CD4-positive, alpha-beta T cell treated with Interleukin-6 at 100 ng/mL for 8 hours (primary cell): ENCODE measurements at regions not wholly inside any gene's neighbourhood (a gene's known extent, or its start where the extent isn't known, plus 50 kb on each side); places are given as distances from the start of the nearest gene placed in this dataset.

ENCODE experiments used
- DNase-seq: peaks from one replicate; pipeline ENCODE4 v3.0.0-alpha.2; 2020; ENCODE audit warnings: mixed read lengths, low spot score

DNA sequence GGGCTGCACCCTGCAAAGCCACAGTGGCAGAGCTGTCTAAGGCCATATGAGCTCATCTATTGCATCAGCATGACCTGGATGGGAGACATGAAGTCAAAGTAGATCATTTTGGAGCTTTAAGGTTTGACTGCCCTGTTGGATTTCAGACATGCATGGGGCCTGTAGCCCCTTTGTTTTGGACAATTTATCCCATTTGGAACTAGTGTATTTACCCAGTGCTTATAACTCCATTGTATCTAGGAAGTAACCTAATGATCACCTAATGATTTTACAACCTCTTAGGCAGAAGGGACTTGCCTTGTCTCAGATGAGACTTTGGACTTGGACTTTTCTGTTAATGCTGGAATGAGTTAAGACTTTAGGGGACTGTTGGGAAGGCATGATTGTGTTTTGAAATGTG, 575.4 kb downstream of the EPM2A start:
- DNase-seq, result no peak

DNA sequence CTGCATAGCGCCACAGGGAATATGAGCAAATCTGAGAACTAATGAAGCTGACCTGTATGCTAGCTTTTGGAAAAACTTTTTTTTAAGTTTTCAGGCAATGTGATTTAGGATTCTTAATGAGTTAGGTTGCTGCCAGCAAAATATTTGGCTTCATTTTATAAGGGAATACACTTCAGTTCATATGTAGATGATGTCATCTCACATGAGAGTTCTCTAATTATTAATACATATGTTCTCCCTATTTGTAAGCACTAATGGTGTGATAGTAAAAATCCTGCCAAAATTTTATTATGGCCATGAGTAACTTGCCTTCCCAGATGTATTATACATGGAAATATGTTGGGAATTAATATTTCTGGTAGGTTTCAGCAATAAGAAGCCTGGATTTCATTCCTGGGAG, 573.8 kb downstream of the EPM2A start:
- no peak for DNase-seq

DNA sequence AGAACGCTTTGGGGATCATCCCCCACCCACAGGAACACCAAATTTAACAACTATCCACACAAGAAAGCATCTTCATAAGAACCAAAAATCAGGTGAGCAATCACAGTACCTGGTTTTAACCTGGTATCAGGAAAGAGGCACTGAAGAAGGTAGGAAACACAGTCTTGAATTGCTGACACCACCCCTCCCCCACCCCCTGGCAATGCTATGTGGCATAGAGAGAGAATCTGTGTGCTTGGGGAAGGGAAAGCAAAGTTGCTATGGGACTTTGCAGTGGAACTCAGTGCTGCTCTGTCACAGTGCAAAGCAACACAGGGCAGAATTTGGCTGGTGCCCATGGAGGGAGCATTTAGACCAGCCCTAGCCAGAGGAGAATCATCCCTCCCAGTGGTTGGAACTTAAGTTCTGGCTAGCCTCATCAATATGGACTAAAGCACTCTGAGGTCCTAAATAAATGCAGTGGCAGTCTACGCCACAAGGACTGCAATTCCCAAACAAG, 565.5 kb downstream of the EPM2A start:
- no peak for DNase-seq

DNA sequence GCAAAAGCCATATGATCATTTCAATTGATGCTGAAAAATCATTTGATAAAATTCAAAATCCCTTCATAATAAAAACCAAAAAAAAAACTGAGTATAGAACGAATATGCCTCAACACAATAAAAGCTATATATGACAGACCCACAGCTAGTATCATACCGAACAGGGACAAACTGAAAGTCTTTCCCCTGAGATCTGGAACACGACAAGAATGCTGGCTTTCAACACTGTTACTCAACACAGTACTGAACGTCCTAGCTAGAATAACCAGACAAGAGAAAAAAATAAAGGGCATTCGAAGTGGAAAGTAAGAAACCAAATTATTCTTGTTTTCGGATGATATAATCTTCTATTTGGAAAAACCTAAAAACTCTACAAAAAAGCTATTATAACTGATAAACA, 559.9 kb downstream of the EPM2A start:
- DNase-seq, result no peak

DNA sequence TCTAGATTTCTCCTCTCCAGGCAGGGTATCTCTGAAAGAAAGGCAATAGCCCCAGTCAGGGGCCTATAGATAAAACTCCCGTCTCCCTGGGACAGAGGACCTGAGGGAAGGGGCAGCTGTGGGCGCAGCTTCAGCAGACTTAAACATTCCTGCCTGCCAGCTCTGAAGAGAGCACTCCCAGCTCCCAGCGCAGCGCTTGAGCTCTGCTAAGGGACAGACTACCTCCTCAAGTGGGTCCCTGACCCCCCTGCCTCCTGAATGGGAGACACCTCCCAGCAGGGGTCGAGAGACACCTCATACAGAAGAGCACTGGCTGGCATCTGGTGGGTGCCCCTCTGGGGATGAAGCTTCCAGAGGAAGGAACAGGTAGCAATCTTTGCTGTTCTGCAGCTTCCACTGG, 556.9 kb downstream of the EPM2A start:
- no peak for DNase-seq

DNA sequence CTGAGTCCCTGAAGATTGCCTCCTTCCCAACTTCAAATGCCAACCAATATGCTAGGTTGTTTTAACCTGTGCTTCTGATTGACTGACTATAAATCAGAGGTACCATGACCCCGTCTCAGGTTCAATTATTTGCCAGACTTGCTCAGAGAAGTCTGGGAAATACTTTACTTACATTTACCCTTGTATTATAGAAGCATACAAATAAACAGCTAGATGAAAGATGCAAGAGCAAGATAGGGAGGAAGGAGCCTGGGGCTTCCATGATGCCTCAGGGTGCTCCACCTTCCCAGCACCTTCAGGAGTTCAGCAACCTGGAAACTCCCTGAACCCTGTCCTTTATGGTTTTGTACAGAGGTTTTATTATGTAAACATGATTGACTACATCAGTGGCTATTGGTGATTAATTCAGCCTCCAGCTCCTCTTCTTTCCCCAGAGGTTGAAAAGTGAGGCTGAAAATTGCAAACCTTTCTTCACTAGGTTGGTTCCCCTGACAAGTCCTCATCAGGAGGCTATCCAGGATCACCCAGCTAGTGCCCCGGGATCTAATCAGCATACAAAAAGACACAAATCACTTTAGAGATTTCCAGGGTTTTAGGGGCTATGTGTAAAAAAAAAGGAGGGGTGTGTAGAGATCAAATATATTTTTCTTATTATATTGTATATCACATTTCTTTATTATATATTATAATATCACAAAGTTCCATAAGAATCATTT, 547.7 kb downstream of the EPM2A start:
- DNase-seq, result no peak

DNA sequence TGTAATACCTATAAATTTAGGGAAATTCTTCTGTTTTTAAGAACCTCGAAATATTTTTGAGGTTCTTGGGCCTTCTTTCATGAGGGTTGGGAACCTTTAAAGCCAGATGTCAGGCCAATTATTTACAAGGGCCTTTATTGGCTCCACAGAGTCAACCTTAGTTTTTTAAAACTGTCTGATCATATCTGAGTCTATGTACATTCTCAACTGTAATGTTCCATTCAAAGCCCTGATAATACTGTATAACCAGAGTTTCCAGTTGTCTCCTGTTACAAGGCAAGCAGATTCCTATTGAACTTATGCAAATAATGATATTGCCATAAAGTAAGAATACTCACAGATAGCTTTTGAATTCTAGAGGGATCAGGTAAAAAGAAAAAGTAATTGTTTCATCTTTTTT, 545.5 kb downstream of the EPM2A start:
- DNase-seq, result no peak

DNA sequence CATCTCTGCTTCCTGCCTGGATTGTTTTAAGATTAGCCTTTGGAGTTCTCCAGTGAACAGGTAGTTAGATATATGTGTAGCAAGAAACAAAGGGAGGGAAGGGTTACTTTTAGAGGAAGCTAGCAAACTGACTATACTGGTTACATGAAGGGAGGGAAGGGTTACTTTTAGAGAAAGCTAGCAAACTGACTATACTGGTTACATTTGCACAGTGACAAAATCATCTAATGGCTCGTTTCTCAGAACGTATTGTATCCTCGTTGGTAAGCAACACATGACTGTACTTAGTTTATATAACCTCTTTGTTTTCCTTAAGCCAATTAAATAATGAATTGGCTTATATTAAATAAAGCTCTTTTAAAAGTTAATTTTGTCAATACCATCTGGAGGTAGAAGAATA, 540.9 kb downstream of the EPM2A start:
- DNase-seq, result no peak

DNA sequence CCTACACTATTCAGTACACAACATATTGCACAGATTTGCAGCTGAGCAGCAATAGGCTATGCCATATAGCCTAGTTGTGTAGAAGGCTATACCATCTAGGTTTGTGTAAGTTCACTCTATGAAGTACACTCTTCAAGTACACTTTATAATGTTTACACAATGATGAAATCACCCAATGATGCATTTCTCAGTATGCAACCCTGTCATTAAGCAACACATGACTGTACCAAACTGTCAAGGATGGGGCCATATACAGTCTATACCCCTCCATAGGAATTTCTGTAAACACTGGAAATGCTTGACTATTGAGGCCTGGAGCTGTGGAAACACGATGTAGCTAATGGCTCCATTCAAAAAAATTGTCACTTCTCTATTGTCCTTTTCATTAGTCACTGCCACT, 535.4 kb downstream of the EPM2A start:
- no peak for DNase-seq

DNA sequence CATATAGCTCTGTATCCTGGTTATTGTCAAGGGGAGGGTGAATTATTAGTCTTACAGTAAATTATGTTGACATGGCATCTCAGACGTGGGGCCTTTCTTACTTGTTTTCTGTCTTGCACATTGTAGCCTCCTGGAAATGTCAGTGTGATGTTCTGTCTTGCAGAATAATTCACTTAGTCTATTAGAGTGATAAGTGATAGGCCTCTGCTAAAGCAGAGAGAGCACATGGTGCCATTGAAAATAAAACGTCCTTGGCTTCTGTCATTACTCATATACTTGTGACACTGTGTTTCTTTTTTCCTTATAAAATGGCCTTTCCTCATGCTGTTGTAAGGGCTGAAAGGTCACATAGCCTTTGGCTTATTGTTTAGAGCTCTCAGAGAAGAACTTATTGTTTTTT, 531.0 kb downstream of the EPM2A start:
- no peak for DNase-seq

DNA sequence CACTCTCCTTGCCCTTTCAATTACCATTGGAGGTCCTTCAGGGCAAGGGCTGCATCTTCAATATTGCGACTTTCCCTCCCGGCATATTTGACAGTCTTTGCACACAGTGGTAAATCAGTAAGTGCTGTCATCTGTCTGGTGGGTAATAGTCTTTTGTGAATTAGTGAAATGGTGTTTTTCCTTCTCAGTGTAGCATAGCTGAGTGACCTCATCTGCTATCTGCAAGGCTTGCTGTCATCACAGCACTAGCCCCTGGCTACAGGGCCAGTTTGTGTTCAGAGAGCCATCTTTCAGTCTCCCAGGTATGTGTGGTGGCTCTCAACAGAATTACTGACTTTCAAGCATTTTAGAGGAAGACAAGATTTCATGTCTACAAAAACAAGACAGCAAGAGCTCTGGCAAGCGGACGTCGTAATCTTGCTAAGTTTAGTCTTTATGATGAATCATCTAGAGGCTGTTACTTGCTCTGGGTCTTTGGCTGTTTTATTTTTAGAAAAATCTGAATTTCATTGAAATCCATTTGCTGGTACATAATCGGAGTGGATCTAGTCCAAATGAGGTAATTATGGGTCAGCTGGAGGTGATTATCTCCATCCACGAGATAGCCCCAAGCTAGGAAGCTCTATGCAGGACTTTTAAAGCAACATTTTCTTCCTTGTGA, 528.9 kb downstream of the EPM2A start:
- no peak for DNase-seq

DNA sequence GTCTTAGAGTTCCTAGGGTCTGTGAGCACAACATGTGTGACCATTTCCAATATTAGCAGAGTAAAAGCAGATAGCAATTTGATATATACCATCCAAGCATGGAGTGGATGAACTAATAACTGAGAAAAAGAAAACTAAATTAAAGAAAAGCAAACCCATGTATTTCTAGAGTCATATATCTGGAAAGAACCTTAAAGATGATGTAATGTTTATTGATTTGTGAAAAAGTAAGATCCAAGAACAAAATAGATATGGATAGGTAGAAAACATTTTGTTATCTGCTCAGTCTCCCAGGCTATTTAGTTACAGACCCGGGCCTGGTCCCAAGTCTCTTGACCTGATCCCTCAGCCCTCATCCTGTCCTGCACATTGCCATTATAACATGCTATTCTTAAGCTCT, 526.8 kb downstream of the EPM2A start:
- DNase-seq, result no peak

DNA sequence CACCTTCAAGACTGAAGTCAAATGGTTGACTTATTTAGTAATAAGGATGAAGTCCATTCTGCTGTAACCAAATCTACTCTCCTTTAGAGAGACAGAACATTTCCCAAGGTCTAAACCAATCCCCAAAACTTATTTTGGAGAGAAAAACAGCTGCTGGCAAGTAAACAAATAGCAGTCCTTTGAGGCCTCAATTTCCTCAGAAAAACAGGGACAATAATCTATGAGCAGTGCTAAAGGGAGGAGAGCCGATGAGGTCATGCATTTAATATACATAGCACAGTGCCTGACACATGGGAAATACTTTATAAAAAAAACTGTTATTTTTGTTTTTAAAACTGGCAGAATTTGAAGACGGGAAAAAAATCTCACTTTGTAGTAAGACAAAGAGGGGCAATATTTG, 526.0 kb downstream of the EPM2A start:
- no peak for DNase-seq

DNA sequence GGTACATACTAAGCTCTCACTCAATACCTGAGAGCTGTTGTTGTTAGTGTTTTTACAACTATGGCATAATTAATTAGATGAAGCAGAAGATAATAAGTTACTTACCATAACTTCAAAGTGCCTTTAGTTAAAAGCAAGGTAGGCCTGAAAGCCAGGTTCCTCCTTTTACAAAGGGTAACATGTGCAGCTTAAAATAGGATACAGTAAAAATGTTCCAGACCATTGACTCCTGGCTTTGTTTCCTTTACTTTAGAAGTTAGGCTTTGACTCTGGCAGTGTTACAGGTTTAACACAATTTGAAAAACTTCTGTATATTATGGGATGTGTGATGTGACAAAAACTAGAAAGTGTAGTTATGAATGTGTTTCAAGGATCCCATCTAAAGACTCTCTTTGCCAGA, 522.5 kb downstream of the EPM2A start:
- no peak for DNase-seq

DNA sequence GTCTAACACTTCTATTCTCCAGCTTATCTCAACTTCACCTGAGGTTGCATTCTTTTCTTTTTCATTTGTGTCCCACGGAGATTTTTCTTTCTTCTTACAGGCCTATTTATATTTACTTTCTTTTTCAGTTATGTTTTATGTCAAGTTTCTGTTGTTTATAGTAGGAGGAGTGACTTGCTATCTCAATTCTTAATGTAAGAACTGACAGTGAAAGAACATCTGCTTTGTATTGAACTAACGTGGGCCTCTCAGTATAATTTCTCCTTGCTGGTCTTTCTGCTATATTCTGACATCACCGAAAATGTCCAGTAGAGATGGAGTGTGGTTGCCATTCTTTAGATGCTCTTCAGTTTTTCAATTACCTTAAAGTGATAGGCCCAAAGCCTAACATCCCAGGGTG, 521.7 kb downstream of the EPM2A start:
- DNase-seq, result no peak

DNA sequence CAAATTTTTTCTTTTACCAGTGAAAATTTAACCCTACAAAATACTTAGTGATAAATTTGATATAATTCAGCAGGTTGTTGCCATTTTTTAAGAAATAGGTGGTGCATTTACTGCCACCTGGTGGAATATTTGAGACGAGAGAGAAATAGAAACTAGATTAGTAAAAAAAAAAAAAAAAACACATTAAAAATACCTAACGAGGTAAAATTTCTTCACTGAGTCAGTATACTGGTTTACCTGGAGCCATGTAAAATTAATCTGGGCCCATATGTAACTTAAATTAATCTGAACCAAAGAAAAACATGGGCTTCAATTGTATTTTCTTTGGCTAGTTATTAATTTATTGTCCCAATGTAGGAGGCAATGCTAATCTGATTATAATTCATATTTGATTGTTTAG, 520.8 kb downstream of the EPM2A start:
- no peak for DNase-seq

DNA sequence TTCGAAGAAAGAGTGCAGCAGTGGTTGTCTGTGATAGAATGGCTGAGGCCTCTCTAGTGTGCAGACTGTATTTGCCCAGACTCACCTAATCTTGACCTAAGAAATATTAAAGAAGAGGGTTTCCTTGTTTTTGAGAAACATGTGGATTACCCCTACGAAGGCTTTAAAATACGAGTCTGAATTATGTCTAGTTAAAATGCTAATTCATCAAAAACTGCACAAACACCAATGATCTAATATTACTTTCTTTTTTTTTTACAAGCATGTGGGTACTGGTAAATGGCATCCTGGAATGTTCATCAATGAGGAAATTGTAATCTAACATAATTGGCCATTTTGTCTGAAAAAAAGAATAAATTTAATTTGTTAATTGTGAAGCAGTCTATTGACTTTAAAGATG, 510.9 kb downstream of the EPM2A start:
- DNase-seq, result no peak

DNA sequence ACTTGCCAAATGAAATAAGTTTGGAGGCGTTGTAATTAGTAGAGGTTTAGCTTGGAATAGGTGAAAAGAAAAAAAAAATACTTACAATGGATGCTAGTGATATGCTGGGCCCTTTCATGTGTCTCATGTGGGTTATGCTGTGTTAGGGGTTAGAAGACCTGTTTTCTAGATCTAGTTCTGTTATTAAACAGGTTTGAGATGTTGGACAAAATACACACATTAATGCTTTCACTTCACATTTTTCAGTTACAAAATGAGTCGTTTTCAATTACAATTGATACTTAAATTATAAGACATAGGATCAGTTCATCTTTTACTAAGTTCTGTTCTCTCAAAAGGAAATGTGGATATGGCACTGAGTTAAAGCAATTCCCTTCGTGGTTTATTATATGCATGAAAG, 509.8 kb downstream of the EPM2A start:
- DNase-seq, result no peak

DNA sequence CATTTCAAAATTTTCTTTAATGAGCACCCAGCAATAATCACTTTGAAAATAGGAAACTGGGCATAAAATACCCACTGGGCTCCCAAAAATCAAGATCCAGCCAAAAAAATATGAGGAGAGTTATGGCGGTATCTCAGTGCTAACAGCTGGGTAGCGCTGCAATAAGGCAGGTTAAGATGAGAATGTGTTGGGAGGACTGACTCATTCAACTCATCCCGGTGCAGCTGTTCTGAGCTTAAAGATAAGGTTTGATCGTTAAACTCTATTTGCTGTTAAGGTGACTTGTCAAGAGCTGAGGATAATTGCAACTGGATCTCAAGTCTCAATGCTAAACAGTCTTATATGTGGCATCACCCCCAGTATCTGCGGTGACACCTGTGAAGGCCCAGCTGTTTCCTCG, 507.7 kb downstream of the EPM2A start:
- DNase-seq, result no peak

DNA sequence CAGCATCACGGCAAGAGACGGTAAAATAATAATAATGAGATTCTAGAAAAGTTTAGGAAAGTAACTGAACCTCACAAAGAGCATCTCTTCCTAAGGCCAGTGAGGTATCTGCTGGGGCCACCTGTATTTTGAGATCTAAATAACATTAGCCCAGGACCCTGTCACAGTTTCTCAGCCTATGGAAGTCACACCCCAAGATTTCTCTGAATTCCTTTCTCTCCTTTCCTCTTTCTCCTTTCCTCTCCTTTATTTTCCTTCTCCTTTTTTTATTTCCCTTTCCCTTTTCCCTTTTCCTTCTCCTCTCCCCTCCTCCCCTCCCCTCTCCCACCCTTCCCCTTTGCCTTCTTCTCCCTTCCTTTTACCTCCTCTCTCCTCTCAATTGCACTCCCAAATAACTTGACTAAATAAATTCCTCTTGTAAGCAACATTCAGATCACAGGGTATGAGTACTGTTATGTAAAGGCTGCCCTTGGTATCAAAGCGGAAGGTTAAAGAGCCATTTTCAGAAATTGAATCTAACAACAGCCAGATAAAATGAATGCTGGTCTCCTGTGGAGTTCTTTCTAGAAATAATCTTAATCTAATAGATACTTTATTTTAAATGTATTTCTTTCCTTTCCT, 506.2 kb downstream of the EPM2A start:
- no peak for DNase-seq

DNA sequence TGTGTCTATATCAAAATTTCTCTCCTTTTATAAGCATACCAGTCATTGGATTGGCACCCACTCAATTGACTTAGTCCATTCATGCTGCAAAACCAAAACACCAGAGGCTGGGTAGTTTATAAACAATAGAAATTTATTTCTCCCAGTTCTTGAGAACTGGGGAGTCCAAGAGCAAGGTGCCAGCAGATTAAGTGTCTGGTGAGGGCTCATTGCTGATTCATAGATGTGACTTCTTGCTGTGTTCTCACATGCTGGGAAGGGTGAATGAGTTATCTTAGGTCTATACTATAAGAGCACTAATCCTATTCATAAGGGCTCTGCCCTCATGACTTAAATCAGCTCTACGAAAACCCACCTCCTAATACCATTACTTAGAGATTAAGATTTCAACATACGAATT, 501.4 kb downstream of the EPM2A start:
- DNase-seq, result no peak

DNA sequence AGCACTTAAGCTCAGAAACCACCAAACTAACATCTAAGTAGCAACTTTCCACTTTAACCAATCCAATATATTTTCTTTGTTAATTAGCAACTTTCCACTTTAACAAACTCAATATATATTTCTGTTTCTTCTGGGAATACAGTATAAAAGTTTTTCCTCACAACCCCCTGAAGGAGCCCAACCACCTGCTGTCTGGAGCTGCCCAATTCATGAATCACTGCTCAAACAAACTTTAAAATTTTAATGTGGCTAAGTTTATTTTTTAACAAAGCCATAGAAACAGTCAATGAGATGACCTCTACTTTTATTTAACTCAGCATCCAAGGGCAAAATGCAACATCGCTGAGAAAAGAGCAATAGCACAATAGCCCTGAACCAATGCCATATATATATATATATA, 500.1 kb downstream of the EPM2A start:
- no peak for DNase-seq

DNA sequence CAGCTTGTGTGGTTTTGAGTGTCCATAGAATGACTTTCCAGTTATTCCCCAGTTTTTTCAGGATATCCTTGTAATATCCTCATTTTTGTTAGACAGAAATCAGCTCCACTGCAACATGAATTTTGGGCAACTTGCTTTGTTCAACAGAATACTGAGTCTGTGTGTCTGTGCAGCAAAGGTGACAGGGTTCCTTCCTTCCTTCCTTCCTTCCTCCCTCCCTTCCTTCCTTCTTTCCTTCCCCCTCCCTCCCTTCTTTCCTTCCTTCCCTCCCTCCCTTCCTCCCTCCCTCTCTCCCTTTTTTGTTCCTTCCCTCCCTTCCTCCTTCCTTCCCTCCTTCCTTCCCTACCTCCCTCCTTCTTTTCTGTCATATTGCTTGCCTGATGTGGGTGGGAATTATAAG, 496.5 kb downstream of the EPM2A start:
- no peak for DNase-seq

DNA sequence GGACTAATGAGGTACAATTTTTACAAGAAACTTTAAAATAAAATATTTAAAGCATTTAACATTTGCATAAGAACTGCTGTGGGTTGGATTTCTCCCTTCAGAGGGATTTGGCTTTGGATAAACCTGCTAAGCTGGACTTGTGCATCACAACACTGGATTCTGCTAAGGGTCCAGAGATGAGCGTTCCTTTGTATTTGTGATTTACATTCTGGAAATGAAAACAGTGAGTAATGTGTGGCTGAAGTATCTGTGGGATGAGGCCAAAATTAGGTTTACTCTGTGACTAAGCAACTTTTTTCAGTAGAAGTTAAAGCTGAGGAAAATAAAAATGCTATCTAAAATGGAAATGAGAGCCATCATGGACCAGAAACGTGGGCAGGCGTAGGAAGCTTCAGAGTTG, 494.3 kb downstream of the EPM2A start:
- DNase-seq, result no peak
